Liver (tissue), 8 donors: ENCODE measurements at regions not wholly inside any gene's neighbourhood (a gene's known extent, or its start where the extent isn't known, plus 50 kb on each side); places are given as distances from the start of the nearest gene placed in this dataset.

ENCODE experiments used
- DNase-seq: peaks from one replicate; pipeline ENCODE4 v3.0.0-alpha.2; 2017; ENCODE audit warnings: low spot score
- H3K27ac ChIP-seq, 2 donors: one replicate each; pipeline ENCODE4 v1.7.0; 2013; ENCODE audit warnings: inconsistent platforms in 2 of 2, low read length in 2 of 2, control low read depth in 1 of 2, low read depth in 1 of 2, mild to moderate bottlenecking in 1 of 2
- H3K27me3 ChIP-seq, 4 donors: one replicate each; pipeline versions ENCODE4 v1.6.1 to v1.7.0; 2013; ENCODE audit warnings: low read length in 3 of 4, inconsistent platforms in 1 of 4, mild to moderate bottlenecking in 1 of 4, moderate library complexity in 1 of 4; ENCODE audit not compliant: control insufficient read depth in 4 of 4, insufficient read depth in 4 of 4
- H3K36me3 ChIP-seq, 4 donors: one replicate each; pipeline versions ENCODE4 v1.6.1 to v1.7.0; 2013; ENCODE audit warnings: low read length in 3 of 4, mild to moderate bottlenecking in 3 of 4, low read depth in 1 of 4, moderate library complexity in 1 of 4; ENCODE audit not compliant: control insufficient read depth in 4 of 4, insufficient read depth in 3 of 4
- H3K4me1 ChIP-seq, 4 donors: one replicate each; pipeline versions ENCODE4 v1.6.1 to v1.7.0; 2013; ENCODE audit warnings: low read length in 3 of 4, mild to moderate bottlenecking in 3 of 4, moderate library complexity in 1 of 4; ENCODE audit not compliant: control insufficient read depth in 4 of 4, insufficient read depth in 4 of 4
- H3K4me3 ChIP-seq, 3 donors: one replicate each; pipeline versions ENCODE4 v1.6.1 to v1.7.0; 2013; ENCODE audit warnings: low read length in 3 of 3, control low read depth in 1 of 3, low read depth in 1 of 3, mild to moderate bottlenecking in 1 of 3
- H3K9ac ChIP-seq, 2 donors: one replicate each; pipeline ENCODE4 v1.7.0; 2013; ENCODE audit warnings: low read length in 2 of 2, mild to moderate bottlenecking in 2 of 2, moderate library complexity in 2 of 2, control low read depth in 1 of 2, low read depth in 1 of 2
- H3K9me3 ChIP-seq, 4 donors: one replicate each; pipeline versions ENCODE4 v1.6.1 to v1.7.0; 2013; ENCODE audit warnings: low read length in 3 of 4; ENCODE audit not compliant: control insufficient read depth in 4 of 4
- CTCF ChIP-seq: fragments of 150-350 bp; IDR thresholded peaks from 2 replicates; pipeline ENCODE4 v1.5.1; 2017; ENCODE audit warnings: improper control_type of control experiment, low read depth, low read length; ENCODE audit not compliant: missing input control
- EGR1 ChIP-seq, 2 donors: IDR thresholded peaks; 2 replicates each; pipeline ENCODE4 v1.6.1; 2016 to 2018; ENCODE audit warnings: antibody characterized with exemption in 2 of 2, low read depth in 2 of 2
- FOXA1 ChIP-seq: IDR thresholded peaks from 2 replicates; pipeline ENCODE4 v1.6.1; 2016; ENCODE audit warnings: antibody characterized with exemption
- FOXA2 ChIP-seq: IDR thresholded peaks from 2 replicates; pipeline ENCODE4 v1.6.1; 2016; ENCODE audit warnings: antibody characterized with exemption
- GABPA ChIP-seq, 2 donors: IDR thresholded peaks in 1 of 2; conservative IDR thresholded peaks in 1 of 2; 2 replicates each; pipeline ENCODE4 v1.6.1; 2016; ENCODE audit warnings: antibody characterized with exemption in 2 of 2, mild to moderate bottlenecking in 1 of 2, moderate library complexity in 1 of 2
- HNF4A ChIP-seq, 2 donors: conservative IDR thresholded peaks; 2 replicates each; pipeline ENCODE4 v1.6.1; 2016; ENCODE audit warnings: antibody characterized with exemption in 2 of 2, mild to moderate bottlenecking in 2 of 2
- HNF4G ChIP-seq: IDR thresholded peaks from 2 replicates; pipeline ENCODE4 v1.6.1; 2016; ENCODE audit warnings: antibody characterized with exemption
- JUND ChIP-seq, 2 donors: IDR thresholded peaks; 2 replicates each; pipeline ENCODE4 v1.6.1; 2016; ENCODE audit warnings: antibody characterized with exemption in 2 of 2
- NR2F2 ChIP-seq: IDR thresholded peaks from 2 replicates; pipeline ENCODE4 v1.6.1; 2016; ENCODE audit warnings: antibody characterized with exemption
- RAD21 ChIP-seq, 2 donors: IDR thresholded peaks; 2 replicates each; pipeline ENCODE4 v1.6.1; 2016; ENCODE audit warnings: antibody characterized with exemption in 2 of 2, mild to moderate bottlenecking in 2 of 2
- REST ChIP-seq: IDR thresholded peaks from 2 replicates; pipeline ENCODE4 v1.6.1; 2016; ENCODE audit warnings: antibody characterized with exemption, mild to moderate bottlenecking
- RXRA ChIP-seq, 2 donors: IDR thresholded peaks; 2 replicates each; pipeline ENCODE4 v1.6.1; 2017 to 2018; ENCODE audit warnings: antibody characterized with exemption in 2 of 2, mild to moderate bottlenecking in 1 of 2
- SP1 ChIP-seq: IDR thresholded peaks from 2 replicates; pipeline ENCODE4 v1.6.1; 2018; ENCODE audit warnings: antibody characterized with exemption, mild to moderate bottlenecking
- TAF1 ChIP-seq: conservative IDR thresholded peaks from 2 replicates; pipeline ENCODE4 v1.6.1; 2016; ENCODE audit warnings: antibody characterized with exemption, mild to moderate bottlenecking
- YY1 ChIP-seq: IDR thresholded peaks from 2 replicates; pipeline ENCODE4 v1.6.1; 2016; ENCODE audit warnings: antibody characterized with exemption, mild to moderate bottlenecking
- ZBTB33 ChIP-seq: IDR thresholded peaks from 2 replicates; pipeline ENCODE4 v1.6.1; 2016; ENCODE audit warnings: antibody characterized with exemption
- WGBS: extraction: QIAGEN DNeasy Blood & Tissue Kit; methylation state at CpG from one replicate; pipeline ENCODE4 v1.1.7; 2013; 5-methylcytosine and 5-hydroxymethylcytosine counted together
- TF ChIP-seq, protein P1 (sequence below): IDR thresholded peaks from 2 replicates; pipeline ENCODE4 v1.6.1; 2016; ENCODE audit warnings: antibody characterized with exemption
- TF ChIP-seq, protein P2 (sequence below): IDR thresholded peaks from 2 replicates; pipeline ENCODE4 v1.6.1; 2016; ENCODE audit warnings: antibody characterized with exemption
- donor health status: healthy.
- donor health status: healthy.
- donor health status: healthy.
- donor health status: healthy.
- donor health status: healthy.

DNA sequence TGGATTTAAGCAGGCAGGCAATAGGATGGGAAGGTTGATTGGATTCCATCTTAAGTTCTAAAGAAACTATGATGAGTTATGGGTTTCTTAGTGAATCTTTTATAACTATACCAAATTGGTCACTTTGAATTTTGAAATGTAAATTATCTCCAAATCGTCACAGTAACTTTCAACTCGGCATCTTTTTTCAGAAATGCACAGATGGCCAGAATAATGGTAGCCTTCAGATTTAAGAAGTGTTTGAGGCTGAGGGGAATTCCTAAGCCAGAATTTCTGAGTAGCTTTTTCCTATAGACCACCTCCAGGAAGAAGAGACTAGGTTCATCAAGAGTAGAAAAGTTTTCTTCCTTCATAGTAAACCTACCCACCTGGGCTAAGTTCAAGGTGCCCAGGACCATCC is 663.7 kb upstream of the TENM3 start (continued):
- TF ChIP-seq REST (no peak), CTCF (no peak), JUND (IDR thresholded peaks at IDR 0.05) (no peak), GABPA (IDR thresholded peaks at IDR 0.05 in 1 of 2, conservative IDR thresholded peaks at IDR 0.05 in 1 of 2) (no peak), HNF4G (no peak), RAD21 (IDR thresholded peaks at IDR 0.05) (no peak)

GRCh38 chr4:181581983-181582382 is 661.2 kb upstream of the TENM3 start:
- H3K36me3 ChIP-seq, result no peaks in the 10 kb centered on the region
- no peak overlapping the region for H3K27ac ChIP-seq
- H3K9ac ChIP-seq, result no peak overlapping the region
- H3K27me3 ChIP-seq, result peaks cover 0 to 2% (median under 1%) of the 10 kb centered on the region in 4 donors
- DNase-seq, result no peak
- H3K4me1 ChIP-seq, result no peaks in the 10 kb centered on the region
- no peaks in the 10 kb centered on the region for H3K9me3 ChIP-seq
- TF ChIP-seq SP1 (no peak), CTCF (no peak), FOXA2 (no peak), HNF4G (no peak), JUND (IDR thresholded peaks at IDR 0.05) (no peak), HNF4A (conservative IDR thresholded peaks at IDR 0.05) (no peak), REST (no peak), TAF1 (no peak), GABPA (IDR thresholded peaks at IDR 0.05 in 1 of 2, conservative IDR thresholded peaks at IDR 0.05 in 1 of 2) (no peak), RXRA (IDR thresholded peaks at IDR 0.05) (no peak), FOXA1 (no peak), ZBTB33 (no peak), EGR1 (IDR thresholded peaks at IDR 0.05; ENCODE audit: low read depth in 2 of 2) (no peak), NR2F2 (no peak), RAD21 (IDR thresholded peaks at IDR 0.05) (no peak), YY1 (no peak)
- TF ChIP-seq, protein P1, sequence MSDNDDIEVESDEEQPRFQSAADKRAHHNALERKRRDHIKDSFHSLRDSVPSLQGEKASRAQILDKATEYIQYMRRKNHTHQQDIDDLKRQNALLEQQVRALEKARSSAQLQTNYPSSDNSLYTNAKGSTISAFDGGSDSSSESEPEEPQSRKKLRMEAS, result no peak
- TF ChIP-seq, protein P2, sequence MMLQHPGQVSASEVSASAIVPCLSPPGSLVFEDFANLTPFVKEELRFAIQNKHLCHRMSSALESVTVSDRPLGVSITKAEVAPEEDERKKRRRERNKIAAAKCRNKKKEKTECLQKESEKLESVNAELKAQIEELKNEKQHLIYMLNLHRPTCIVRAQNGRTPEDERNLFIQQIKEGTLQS, result no peak
- H3K4me3 ChIP-seq, result no peak overlapping the region
- 72% methylated on average over 4 of the region's 4 CpGs for WGBS
